ENCODE measurements at regions not wholly inside any gene's neighbourhood (a gene's known extent, or its start where the extent isn't known, plus 50 kb on each side); places are given as distances from the start of the nearest gene placed in this dataset.
"Not testable (repeated sequence)": the region's sequence is repeated elsewhere in the genome, so short reads cannot be mapped to it uniquely, and the experiment has no call there.

DNA sequence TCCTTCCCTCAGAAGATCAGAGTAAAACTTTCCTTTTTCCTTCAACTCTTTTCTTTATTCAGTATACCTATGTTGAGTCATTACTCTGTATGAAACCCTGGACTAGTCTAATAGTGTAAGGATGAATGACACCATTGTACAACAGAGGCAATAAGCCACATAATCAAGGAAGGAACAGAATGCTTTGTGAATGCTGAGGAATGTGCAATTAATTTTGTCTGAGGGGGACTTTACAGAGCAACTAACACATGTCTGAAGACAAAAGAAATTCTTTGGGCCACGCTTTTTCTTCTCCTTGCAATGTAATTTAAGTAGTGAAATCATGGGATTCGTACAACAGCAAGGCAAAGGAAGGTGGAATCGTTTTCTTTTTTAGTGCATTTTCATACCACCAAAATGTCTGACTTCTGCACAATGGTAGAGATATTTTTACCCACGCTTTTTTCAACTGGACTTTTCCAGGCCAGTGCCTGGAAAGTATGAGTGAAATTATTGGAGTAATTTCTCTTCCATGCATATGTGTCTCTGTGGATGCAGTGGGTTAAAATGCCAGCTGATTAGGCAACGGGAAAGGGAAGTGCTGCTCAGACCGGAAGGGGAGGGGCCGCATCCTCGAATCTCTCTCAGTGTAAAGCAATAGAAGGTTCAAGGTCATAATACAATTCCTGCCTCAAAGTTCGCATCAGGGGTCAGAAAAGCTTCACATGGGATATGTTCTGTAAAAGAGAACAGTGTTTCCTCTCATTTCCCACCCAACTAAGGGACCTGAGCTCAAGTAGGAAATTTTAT is 89.9 kb upstream of the MTHFD1L start:
- no peak for FAIRE-seq

DNA sequence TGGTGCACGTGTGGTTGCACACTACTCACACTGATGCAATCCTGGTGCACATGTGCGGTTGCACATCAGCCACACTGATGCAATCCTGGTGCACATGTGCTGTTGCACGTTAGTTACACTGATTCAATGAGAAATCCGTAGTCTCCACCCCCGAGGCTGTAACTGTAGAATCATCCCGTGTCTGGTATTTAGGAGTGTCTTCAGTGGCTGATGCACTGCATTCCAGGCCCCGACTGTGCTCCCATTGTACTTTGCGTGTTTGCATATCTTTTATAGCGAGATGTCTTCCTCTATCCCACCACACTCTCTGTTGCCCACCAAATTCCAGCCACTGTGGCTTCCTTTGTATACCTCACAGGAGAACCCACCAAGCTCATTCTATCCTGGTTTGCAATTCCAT is 87.8 kb upstream of the MTHFD1L start:
- FAIRE-seq: no peak

DNA sequence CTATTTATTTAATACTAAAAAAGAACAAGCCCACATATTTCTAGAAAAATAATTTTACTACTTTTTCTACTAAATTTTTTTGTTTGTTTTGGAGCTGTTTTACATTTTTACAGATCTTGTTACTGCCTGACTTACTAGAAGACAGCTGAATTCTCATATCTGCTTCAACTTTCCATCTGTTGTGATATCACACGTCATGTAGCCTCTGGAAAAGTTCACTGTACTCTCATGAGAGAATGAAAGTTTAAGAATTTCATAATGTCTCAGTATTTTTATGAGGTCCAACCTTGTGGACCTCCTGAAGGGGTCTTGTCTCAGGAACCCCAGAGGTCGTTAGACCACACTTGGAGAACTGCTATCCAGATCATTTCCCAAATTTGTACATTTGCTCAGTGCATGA is 81.7 kb upstream of the MTHFD1L start:
- FAIRE-seq: no peak

DNA sequence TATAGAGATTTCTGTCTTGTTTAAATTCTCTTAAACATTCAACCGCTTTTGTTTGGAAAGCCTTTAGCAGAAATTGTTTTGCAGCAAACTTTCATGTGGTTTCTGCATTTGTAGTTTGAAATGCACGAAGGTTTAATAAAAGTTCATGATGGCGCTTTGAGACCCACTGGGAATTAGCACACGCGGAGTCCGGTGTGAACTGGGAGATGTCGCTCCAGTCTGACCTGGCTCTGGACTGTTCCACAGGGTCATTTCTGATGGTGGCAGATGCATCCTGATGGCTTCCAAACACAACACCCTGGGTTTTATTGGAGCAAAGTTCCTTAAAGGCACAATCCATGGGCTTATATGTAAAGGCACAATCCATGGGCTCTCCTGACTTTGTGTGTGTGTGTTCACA is 78.1 kb upstream of the MTHFD1L start:
- no peak for FAIRE-seq

DNA sequence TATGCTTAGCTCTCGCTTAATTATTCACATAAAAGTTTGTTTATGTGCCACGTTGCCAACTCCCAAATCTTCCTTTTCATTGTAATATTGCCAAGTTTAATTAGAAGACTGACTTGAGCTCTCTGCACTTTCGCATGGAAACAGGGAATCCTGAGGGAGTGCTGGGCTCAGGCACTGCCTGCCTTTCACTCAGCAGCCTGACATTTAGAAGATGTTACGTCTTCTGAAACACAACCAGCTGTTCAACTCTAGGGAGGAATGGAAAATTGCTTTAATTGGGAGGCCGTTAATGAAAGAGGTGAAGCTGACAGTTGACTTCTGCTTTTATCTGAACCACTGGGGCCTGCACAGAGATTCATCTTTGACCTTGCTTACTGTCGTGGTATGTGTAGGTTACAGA is 77.4 kb upstream of the MTHFD1L start:
- peak; percentile 35 for FAIRE-seq

DNA sequence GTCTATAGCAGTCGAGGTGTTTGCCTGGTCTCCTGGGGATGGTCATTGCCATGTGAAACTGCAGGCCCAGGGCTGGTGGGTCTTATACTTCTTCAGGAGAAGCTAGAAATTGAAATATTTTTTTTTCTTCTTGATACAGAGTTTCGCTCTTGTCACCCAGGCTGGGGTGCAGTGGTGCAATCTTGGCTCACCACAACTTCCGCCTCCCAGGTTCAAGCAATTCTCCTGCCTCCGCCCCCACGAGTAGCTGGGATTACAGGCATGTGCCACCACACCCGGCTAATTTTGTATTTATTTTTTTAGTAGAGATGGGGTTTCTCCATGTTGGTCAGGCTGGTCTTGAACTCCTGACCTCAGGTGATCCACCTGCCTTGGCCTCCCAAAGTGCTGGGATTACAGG is 75.6 kb upstream of the MTHFD1L start:
- not testable (repeated sequence) for FAIRE-seq

DNA sequence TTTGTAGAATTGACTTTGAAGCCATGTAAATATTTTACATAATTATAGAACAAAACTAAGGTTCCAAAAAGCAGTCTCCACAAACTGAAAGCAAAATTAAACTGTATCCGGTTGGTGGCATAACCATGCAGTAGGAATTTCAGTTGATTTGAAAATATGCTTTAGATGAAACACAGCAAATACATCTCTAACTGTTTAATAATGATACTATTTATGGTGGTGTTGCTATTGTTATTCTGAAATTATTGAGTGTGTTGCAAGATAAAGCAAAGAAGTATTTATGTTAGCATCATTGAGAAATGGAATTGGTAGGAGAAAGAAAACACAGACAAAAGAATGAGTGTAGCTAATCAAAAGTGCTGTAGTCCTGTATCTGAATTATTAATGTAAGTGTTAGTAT is 73.8 kb upstream of the MTHFD1L start:
- no peak for FAIRE-seq

DNA sequence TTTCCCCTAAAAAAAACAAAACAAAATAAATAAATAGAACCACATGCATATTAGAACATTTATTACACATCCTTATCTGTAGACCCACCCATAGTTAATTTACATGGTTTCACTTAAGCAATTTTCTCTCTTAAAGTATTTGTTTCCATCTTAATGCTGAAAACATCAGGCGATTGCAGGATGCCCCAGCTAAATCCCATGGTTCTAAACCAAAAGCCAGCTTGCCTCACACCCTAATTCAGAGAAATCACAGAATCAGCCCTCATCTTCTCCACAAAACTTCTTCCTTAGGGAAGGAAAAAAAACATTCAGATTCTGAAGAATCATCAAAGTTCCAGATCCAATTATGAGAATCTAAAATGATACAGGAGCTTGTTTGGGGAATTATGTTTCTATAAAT is 67.6 kb upstream of the MTHFD1L start:
- no peak for FAIRE-seq

DNA sequence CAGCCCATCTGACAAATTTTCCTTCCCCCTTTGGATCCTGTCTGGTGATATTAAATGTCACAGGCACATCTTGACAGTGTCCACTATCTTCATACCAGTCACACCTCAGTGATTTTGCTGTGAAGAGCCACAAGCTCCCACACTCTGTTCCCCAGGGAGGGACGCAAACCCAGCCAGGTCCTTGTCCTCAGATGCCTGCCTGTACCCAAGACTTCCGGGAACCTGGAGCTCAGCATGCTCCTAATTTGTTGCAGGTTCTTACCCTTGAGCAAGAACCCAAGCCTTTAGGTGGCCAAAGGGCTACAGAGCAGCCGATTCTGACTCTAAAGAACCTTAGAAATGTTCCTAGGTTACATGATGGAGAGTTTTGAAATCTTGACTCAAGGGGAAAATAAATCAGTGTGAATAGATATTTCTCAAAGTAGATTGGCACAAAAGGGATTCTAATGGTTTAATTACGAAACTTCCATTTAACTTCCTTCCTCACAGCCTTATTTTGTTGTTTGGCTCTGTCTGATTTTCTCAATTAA is 66.2 kb upstream of the MTHFD1L start:
- no peak for FAIRE-seq

DNA sequence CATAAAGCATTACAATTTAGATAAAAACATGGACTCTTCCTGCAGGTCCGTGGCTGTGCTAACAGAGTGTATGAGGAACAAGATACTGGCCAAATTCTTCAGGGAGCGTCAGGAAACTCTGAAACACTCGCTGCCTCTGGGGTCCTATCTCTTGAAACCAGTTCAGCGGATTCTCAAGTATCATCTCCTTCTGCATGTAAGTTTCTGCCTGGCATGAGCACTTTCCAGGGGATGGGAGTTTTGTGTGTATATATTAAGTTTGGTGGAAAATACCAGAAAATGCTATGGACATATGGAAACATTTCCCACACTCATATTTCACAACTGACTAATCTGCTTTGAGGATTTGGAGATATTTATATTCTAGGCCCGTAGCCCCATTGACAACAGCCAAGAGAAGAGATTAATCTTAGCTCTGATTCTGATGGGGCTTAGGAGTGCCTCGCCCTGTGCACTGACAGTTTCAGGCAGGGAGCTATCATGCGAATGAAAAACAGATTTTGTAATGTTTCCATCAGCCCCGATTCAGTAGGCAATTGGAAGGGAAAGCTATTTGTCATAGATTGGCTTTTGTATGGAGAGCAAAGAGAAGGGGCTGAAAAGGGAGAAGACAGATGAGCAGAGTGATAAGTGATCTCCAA is 64.7 kb upstream of the MTHFD1L start:
- no peak for FAIRE-seq

DNA sequence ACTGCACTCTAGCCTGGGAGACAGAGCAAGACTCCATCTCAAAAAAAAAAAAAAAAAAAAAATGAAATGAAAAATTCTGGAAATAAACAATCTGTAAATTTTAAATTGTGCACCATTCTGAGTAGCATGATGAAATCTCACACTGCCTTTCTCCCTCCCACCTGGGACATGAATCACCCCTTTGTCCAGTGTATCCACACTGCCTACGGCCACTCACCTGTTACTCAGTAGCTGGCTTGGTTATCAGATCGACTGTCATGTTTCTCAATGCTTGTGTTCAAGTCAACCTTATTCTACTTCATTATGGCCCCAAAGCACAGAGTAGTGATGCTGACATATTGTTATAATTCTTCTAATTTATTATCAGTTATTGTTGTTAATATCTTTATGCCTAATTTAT is 58.7 kb upstream of the MTHFD1L start:
- FAIRE-seq: no peak

DNA sequence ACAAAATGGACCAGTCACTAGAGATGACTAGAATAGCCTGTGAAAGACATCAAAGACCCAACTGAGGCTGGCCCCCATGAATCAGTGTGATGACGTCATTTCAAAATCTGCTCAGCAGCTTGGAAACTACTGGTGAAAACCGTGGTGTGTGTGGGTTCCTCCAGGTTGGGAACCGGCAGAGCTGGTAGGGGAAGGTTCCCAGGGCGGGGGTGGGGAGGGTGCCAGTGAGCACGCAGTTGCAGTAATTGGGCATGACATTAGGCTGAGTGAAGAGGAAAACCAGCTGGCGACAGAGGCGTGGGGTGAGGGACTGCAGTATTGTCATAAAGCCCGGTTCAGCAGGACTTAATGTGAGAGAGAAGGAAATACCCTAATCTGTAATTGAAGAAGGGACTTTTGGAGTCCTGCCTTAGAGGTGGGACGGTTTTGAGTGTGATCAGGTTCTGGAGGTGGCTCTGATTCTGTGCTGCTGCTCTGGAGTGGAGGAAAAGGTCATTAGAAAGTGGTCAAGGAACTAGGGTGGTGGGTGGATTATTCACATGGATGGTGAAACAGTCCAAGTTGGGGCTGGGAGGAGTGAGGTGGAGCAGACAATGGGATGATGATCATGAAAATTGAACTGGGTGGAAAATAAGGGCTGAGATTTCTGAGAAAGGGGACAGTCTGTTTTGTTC is 52.0 kb upstream of the MTHFD1L start:
- no peak for FAIRE-seq

DNA sequence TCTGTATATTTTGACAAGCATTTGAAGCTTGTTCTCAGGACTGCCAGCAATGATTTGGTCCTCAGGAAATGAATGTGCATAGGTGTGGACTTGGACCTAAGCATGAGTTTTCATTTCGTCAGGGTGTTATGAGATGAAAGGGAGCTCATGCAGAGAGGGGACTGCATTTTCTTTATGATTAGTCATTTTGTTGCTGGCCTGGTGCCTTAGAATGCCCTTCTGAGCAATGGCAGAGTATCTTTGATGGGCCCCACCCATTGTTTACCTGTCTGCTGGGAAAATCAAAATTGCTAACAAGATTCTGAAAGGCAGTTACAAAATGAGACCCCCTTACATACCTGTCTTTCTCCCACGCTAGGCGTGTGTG is 51.5 kb upstream of the MTHFD1L start:
- no peak for FAIRE-seq

All from endometrium (tissue), 2 donors.